ENCODE measurements at regions not wholly inside any gene's neighbourhood (a gene's known extent, or its start where the extent isn't known, plus 50 kb on each side); places are given as distances from the start of the nearest gene placed in this dataset.

GRCh38 chrX:80354966-80355465 lies 65.2 kb upstream of the TENT5D start:
- no peaks in the 10 kb centered on the region for H3K27me3 ChIP-seq (replicated peaks)
- in situ Hi-C loops (cut with HindIII; ENCODE audit: low pct_ligation_motif_present, low sequenced_read_pairs), result no loop called here
- H3K27ac ChIP-seq, result no peak overlapping the region
- DNase-seq, result no peak
- TF ChIP-seq CTCF (IDR thresholded peaks at IDR 0.05; ENCODE audit: low read depth, low read length, missing control alignments), result no peak
- no peak overlapping the region for H3K4me3 ChIP-seq (ENCODE audit: low read depth, low read length)
- no peaks in the 10 kb centered on the region for H3K36me3 ChIP-seq (replicated peaks)

Measured in brain microvascular endothelial cell (primary cell).